ENCODE measurements at regions not wholly inside any gene's neighbourhood (a gene's known extent, or its start where the extent isn't known, plus 50 kb on each side); places are given as distances from the start of the nearest gene placed in this dataset.

DNA sequence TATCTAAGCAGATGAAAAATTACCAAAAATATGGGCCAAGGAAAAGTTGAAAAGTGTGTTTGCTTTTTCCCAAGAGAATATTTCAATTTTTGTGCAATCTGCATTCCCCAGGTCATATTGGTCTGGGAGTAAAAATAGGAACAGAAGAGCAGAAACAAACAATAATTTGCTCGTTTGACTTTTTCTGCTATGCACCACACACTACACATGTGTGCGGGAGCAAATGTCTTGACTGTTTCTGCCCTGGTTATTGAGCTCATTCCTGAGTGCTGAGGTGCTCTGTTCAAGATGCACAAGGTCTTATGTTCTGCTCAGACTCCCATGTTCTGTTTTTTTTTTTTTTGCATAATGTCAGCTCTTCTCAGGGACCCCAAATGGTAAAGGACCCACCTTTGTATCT is 298.0 kb upstream of the MME start:
- TF ChIP-seq POLR2A (IDR thresholded peaks at IDR 0.05) = no peak
- TF ChIP-seq, protein P1, sequence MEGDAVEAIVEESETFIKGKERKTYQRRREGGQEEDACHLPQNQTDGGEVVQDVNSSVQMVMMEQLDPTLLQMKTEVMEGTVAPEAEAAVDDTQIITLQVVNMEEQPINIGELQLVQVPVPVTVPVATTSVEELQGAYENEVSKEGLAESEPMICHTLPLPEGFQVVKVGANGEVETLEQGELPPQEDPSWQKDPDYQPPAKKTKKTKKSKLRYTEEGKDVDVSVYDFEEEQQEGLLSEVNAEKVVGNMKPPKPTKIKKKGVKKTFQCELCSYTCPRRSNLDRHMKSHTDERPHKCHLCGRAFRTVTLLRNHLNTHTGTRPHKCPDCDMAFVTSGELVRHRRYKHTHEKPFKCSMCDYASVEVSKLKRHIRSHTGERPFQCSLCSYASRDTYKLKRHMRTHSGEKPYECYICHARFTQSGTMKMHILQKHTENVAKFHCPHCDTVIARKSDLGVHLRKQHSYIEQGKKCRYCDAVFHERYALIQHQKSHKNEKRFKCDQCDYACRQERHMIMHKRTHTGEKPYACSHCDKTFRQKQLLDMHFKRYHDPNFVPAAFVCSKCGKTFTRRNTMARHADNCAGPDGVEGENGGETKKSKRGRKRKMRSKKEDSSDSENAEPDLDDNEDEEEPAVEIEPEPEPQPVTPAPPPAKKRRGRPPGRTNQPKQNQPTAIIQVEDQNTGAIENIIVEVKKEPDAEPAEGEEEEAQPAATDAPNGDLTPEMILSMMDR (IDR thresholded peaks at IDR 0.05) = no peak

Data from thyroid gland (tissue), 4 donors.